T-helper 1 cell treated with Interleukin-12 subunit alpha and Interleukin-12 subunit beta and Interleukin-4 antibody, amounts not matched to agents 30 ng/mL and 1 ng/mL, for 36 hours (primary cell): ENCODE measurements at regions not wholly inside any gene's neighbourhood (a gene's known extent, or its start where the extent isn't known, plus 50 kb on each side); places are given as distances from the start of the nearest gene placed in this dataset.
"Not testable (repeated sequence)": the region's sequence is repeated elsewhere in the genome, so short reads cannot be mapped to it uniquely, and the experiment has no call there.

Source experiments
- intact Hi-C: fragments of 100-400 bp; cut with micrococcal nuclease; formaldehyde crosslinking; loops from one replicate; pipeline ENCODE4 v1.15.1; 2024

- intact Hi-C loops: not testable (repeated sequence)
These were observed 262.5 kb downstream of the SMARCA2 start for GRCh38 chr9:2277644-2278043.

- intact Hi-C loops: not testable (repeated sequence)
These were observed 264.0 kb downstream of the SMARCA2 start for GRCh38 chr9:2279138-2279537.

GRCh38 chr9:2281031-2281802 lies 266.1 kb downstream of the SMARCA2 start:
- intact Hi-C loops: no loop called here

- intact Hi-C loops: no loop called here
These were observed 266.6 kb downstream of the SMARCA2 start for GRCh38 chr9:2281803-2282185.

GRCh38 chr9:2284770-2285169 lies 269.6 kb downstream of the SMARCA2 start:
- intact Hi-C loops: no loop called here

GRCh38 chr9:2285416-2286332 lies 270.5 kb downstream of the SMARCA2 start:
- intact Hi-C loops: no loop called here

GRCh38 chr9:2286333-2286705 lies 271.2 kb downstream of the SMARCA2 start:
- intact Hi-C loops: no loop called here

- intact Hi-C loops: no loop called here
These were observed 271.8 kb downstream of the SMARCA2 start for GRCh38 chr9:2286825-2287455.

- intact Hi-C loops: no loop called here
These were observed 273.2 kb downstream of the SMARCA2 start for GRCh38 chr9:2288309-2288708.

GRCh38 chr9:2289263-2289662 lies 274.1 kb downstream of the SMARCA2 start:
- intact Hi-C loops: no loop called here

- intact Hi-C loops: no loop called here
These were observed 275.2 kb downstream of the SMARCA2 start for GRCh38 chr9:2290382-2290781.

- intact Hi-C loops: no loop called here
These were observed 277.0 kb downstream of the SMARCA2 start for GRCh38 chr9:2291980-2292704.

- intact Hi-C loops: no loop called here
These were observed 277.6 kb downstream of the SMARCA2 start for GRCh38 chr9:2292733-2293132.

GRCh38 chr9:2297771-2298170 lies 282.6 kb downstream of the SMARCA2 start:
- intact Hi-C loops: no loop called here

GRCh38 chr9:2298217-2298616 lies 283.1 kb downstream of the SMARCA2 start:
- intact Hi-C loops: no loop called here

GRCh38 chr9:2299156-2299842 lies 284.2 kb downstream of the SMARCA2 start:
- intact Hi-C loops: no loop called here

GRCh38 chr9:2299843-2300205 lies 284.7 kb downstream of the SMARCA2 start:
- intact Hi-C loops: no loop called here

GRCh38 chr9:2300325-2300724 lies 285.2 kb downstream of the SMARCA2 start:
- intact Hi-C loops: no loop called here

- intact Hi-C loops: no loop called here
These were observed 287.5 kb downstream of the SMARCA2 start for GRCh38 chr9:2302606-2303005.

GRCh38 chr9:2303056-2303455 lies 287.9 kb downstream of the SMARCA2 start:
- intact Hi-C loops: no loop called here

- intact Hi-C loops: no loop called here
These were observed 292.3 kb downstream of the SMARCA2 start for GRCh38 chr9:2307480-2307879.
